ENCODE measurements at regions not wholly inside any gene's neighbourhood (a gene's known extent, or its start where the extent isn't known, plus 50 kb on each side); places are given as distances from the start of the nearest gene placed in this dataset.

DNA sequence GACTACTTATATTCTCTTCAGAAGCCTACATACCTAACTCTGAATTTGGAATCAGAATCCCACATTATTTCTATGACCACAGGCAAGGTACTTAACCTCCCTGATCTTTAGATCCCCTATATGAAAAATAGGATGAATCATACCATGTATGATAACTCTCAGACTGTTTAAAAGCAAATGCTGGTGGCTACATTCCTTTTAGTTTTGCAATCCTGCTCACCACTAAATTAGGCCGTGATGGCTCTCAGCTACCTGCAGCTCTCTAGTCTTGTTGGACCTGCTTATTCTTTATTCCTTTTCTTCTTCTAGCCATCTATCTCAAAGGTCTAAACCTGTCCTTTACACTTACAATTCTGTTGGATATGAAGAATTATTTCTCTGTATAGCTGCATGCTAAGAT is 303.4 kb upstream of the ATP10B start:
- no peak for ATAC-seq
- Mint-ChIP-seq H3K4me1 (no peaks in the 10 kb centered on the region), H3K9me3 (peaks cover 4% of the 10 kb centered on the region), H3K27ac (no peak overlapping the region), H3K36me3 (no peaks in the 10 kb centered on the region), H3K27me3 (no peaks in the 10 kb centered on the region), H3K4me3 (no peak overlapping the region)

DNA sequence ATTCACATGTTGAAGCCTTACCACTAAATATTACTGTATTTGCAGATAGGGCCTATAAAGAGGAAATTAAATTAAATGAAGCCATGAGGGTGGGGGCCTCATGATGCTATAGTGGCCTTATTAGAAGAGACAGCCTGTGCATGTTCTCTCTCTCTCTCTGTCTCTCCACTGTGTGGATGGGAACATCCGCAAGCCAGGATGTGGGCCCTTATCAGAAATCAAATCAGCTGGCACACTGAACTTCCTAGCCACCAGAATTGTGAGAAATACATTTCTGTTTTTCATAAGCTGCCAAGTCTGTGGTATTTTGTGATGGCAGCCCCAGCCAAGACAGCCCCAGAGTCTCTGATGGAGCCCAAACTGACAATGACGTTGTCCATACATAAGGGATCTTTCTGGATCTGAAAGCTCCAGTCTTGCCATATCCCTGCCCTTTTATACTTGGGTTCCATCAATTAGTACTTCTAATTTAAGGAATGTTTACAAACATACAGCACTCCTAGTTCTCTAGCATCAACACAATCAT is 300.5 kb upstream of the ATP10B start:
- no peak overlapping the region for H3K4me3 Mint-ChIP-seq
- no peaks in the 10 kb centered on the region for H3K27me3 Mint-ChIP-seq
- H3K36me3 Mint-ChIP-seq = no peaks in the 10 kb centered on the region
- no peak for ATAC-seq
- H3K27ac Mint-ChIP-seq = no peak overlapping the region
- H3K9me3 Mint-ChIP-seq = peaks cover 4% of the 10 kb centered on the region
- H3K4me1 Mint-ChIP-seq = no peaks in the 10 kb centered on the region

GRCh38 chr5:161150441-161150988 is 298.5 kb upstream of the ATP10B start:
- Mint-ChIP-seq H3K27me3 (no peaks in the 10 kb centered on the region), H3K9me3 (peaks cover 3% of the 10 kb centered on the region), H3K4me3 (no peak overlapping the region), H3K27ac (no peak overlapping the region), H3K4me1 (no peaks in the 10 kb centered on the region), H3K36me3 (no peaks in the 10 kb centered on the region)
- ATAC-seq = no peak

GRCh38 chr5:161149078-161149477 is 297.1 kb upstream of the ATP10B start:
- H3K36me3 Mint-ChIP-seq = no peaks in the 10 kb centered on the region
- ATAC-seq = no peak
- H3K4me1 Mint-ChIP-seq = no peaks in the 10 kb centered on the region

DNA sequence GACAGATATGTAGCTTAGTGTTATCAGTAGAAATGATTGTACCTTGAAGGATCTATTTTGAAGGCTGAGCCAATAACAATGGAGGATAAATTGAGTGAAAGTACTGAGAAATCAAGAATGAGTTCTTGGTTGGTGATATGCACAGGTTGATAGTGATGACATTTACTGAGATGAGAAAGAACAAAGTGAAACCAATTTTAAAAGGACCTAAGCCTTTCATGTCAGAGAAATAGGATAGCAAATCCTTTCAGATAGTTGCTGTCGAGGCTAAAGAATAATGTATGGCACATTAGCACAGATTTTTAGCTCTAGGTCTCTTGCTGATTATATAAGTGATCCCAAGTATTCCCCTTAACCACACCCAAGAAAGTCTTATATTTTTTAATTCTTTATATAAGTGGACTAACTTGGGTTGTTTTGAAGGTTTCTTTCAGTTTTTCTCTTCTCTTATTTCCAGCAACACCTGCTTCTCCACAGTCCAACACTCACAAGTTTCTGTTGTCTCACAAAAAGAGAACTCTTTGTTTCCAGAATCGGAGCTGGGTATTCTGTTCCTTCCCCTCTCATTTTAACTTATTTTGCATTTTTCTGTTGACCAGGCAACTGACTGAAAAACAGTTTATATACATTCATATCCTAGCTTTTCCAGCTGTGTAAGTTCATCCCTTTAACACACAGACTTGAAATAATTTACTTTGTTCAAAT is 286.9 kb upstream of the ATP10B start:
- H3K27ac Mint-ChIP-seq = no peak overlapping the region
- no peaks in the 10 kb centered on the region for H3K36me3 Mint-ChIP-seq
- ATAC-seq = no peak
- no peaks in the 10 kb centered on the region for H3K27me3 Mint-ChIP-seq
- no peaks in the 10 kb centered on the region for H3K4me1 Mint-ChIP-seq
- no peak overlapping the region for H3K4me3 Mint-ChIP-seq
- H3K9me3 Mint-ChIP-seq = peaks cover 4% of the 10 kb centered on the region

More at GRCh38 chr5:161149078-161149477, 297.1 kb upstream of the ATP10B start:
- Mint-ChIP-seq H3K4me3 (no peak overlapping the region), H3K27me3 (no peaks in the 10 kb centered on the region), H3K9me3 (peaks cover 3% of the 10 kb centered on the region), H3K27ac (no peak overlapping the region)

GRCh38 chr5:161134956-161135355 is 282.9 kb upstream of the ATP10B start:
- no peaks in the 10 kb centered on the region for H3K36me3 Mint-ChIP-seq
- no peak overlapping the region for H3K4me3 Mint-ChIP-seq
- no peak for ATAC-seq
- H3K9me3 Mint-ChIP-seq = no peaks in the 10 kb centered on the region
- H3K4me1 Mint-ChIP-seq = no peaks in the 10 kb centered on the region
- no peaks in the 10 kb centered on the region for H3K27me3 Mint-ChIP-seq
- H3K27ac Mint-ChIP-seq = no peak overlapping the region

GRCh38 chr5:161134083-161134482 is 282.1 kb upstream of the ATP10B start:
- no peaks in the 10 kb centered on the region for H3K4me1 Mint-ChIP-seq
- no peak for ATAC-seq
- H3K36me3 Mint-ChIP-seq = no peaks in the 10 kb centered on the region
- H3K9me3 Mint-ChIP-seq = no peaks in the 10 kb centered on the region
- no peak overlapping the region for H3K4me3 Mint-ChIP-seq
- H3K27ac Mint-ChIP-seq = no peak overlapping the region
- no peaks in the 10 kb centered on the region for H3K27me3 Mint-ChIP-seq

DNA sequence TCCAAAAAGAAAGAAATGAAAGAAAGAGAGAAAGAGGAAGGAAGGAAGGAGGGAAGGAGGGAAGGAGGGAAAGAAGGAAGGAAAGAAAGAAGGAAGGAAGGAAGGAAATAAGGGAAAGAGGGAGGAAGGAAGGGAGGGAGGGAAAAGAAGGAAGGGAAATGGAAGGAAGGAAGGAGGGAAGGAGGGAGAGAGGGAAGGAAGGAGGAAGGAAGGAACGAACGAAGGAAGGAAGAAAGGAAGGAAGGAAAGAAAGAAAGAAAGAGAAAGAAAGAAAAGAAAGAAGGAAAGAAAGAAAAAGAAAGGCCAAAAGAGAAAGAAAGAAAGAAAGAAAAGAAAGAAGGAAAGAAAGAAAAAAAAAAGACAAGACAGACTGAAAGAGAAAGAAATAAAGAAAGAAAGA is 263.9 kb upstream of the ATP10B start:
- H3K27ac Mint-ChIP-seq = no peak overlapping the region
- ATAC-seq = no peak
- H3K27me3 Mint-ChIP-seq = no peaks in the 10 kb centered on the region
- no peak overlapping the region for H3K4me3 Mint-ChIP-seq
- peaks cover 4% of the 10 kb centered on the region for H3K9me3 Mint-ChIP-seq
- no peaks in the 10 kb centered on the region for H3K36me3 Mint-ChIP-seq
- no peaks in the 10 kb centered on the region for H3K4me1 Mint-ChIP-seq

DNA sequence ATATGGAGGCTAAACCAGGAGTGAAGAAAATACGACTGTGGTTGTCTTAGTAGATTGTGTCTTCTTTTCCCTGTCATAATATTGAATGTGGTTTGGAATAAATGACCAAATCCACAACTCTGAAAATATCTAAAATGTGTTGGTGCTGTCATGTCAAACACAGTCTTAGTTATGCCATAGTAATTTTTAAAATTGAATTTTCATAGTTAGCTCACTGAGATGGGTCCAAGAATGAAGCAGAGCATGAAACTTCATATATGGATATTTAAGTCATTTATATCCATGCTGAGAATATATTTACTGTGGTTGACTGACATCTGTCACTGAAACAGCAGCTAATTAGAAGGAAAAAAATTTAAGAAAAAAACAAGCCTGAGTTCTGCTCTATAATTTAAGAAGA is 260.4 kb upstream of the ATP10B start:
- no peaks in the 10 kb centered on the region for H3K36me3 Mint-ChIP-seq
- H3K27me3 Mint-ChIP-seq = no peaks in the 10 kb centered on the region
- H3K4me3 Mint-ChIP-seq = no peak overlapping the region
- H3K4me1 Mint-ChIP-seq = no peaks in the 10 kb centered on the region
- H3K9me3 Mint-ChIP-seq = peaks cover 7% of the 10 kb centered on the region
- H3K27ac Mint-ChIP-seq = no peak overlapping the region
- no peak for ATAC-seq

GRCh38 chr5:161105525-161105924 is 253.5 kb upstream of the ATP10B start:
- H3K36me3 Mint-ChIP-seq = no peaks in the 10 kb centered on the region
- no peaks in the 10 kb centered on the region for H3K27me3 Mint-ChIP-seq
- peaks cover 3% of the 10 kb centered on the region for H3K9me3 Mint-ChIP-seq
- no peak overlapping the region for H3K4me3 Mint-ChIP-seq
- no peaks in the 10 kb centered on the region for H3K4me1 Mint-ChIP-seq
- H3K27ac Mint-ChIP-seq = no peak overlapping the region
- ATAC-seq = no peak

DNA sequence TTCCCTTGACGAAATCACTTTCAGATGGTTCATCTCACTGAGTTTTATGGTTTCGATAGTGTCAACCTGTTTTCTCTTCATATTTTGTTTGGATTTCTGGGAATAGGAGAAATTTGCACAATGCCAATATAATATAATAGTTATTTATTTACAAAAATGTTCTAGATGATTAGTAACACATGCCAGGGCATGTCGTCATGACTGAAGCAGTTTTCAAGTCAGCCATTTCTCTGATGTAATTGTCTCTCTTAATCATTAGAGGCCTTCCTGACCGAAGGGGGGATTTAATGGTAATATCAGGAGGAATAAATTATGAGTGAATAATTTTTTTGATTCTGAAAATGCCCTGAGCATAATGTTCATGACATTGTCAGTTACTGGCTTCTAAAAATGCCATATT is 246.5 kb upstream of the ATP10B start:
- no peak for ATAC-seq
- no peaks in the 10 kb centered on the region for H3K27me3 Mint-ChIP-seq
- H3K9me3 Mint-ChIP-seq = no peaks in the 10 kb centered on the region
- no peaks in the 10 kb centered on the region for H3K36me3 Mint-ChIP-seq
- no peak overlapping the region for H3K27ac Mint-ChIP-seq
- no peaks in the 10 kb centered on the region for H3K4me1 Mint-ChIP-seq
- no peak overlapping the region for H3K4me3 Mint-ChIP-seq

DNA sequence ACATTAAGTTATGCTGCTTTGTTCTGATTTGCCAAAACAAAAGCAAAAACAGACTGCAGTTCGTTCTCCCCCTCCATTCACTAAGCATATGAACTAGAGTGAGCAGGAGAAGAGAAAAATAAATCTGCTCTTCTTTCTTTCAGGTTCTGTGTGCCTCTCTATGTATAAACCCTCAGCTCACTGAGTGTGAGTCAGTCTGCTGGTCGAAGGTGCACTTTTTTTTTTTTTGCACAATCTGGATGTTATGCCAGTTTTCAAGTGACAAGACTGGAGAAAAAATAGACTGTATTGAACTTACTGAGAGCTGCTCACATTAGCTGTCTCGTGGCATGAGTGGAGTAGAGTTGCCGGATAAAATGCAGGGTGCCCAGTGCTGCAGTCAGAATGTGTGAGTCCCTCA is 244.6 kb upstream of the ATP10B start:
- Mint-ChIP-seq H3K4me1 (no peaks in the 10 kb centered on the region), H3K27ac (no peak overlapping the region), H3K9me3 (no peaks in the 10 kb centered on the region), H3K27me3 (no peaks in the 10 kb centered on the region), H3K36me3 (no peaks in the 10 kb centered on the region), H3K4me3 (no peak overlapping the region)
- ATAC-seq = no peak

GRCh38 chr5:161095953-161096352 is 243.9 kb upstream of the ATP10B start:
- Mint-ChIP-seq H3K27ac (no peak overlapping the region), H3K27me3 (no peaks in the 10 kb centered on the region), H3K36me3 (no peaks in the 10 kb centered on the region), H3K9me3 (no peaks in the 10 kb centered on the region), H3K4me3 (no peak overlapping the region), H3K4me1 (no peaks in the 10 kb centered on the region)
- ATAC-seq = no peak

GRCh38 chr5:161094411-161094810 is 242.4 kb upstream of the ATP10B start:
- no peak overlapping the region for H3K4me3 Mint-ChIP-seq
- H3K27ac Mint-ChIP-seq = no peak overlapping the region
- no peaks in the 10 kb centered on the region for H3K9me3 Mint-ChIP-seq
- no peaks in the 10 kb centered on the region for H3K4me1 Mint-ChIP-seq
- H3K27me3 Mint-ChIP-seq = no peaks in the 10 kb centered on the region
- H3K36me3 Mint-ChIP-seq = no peaks in the 10 kb centered on the region
- no peak for ATAC-seq

- Mint-ChIP-seq H3K4me3 (no peak overlapping the region), H3K27me3 (no peaks in the 10 kb centered on the region), H3K36me3 (no peaks in the 10 kb centered on the region), H3K9me3 (no peaks in the 10 kb centered on the region), H3K27ac (no peak overlapping the region), H3K4me1 (no peaks in the 10 kb centered on the region)
- ATAC-seq = no peak
Observed at GRCh38 chr5:161093100-161093499, 241.1 kb upstream of the ATP10B start.

DNA sequence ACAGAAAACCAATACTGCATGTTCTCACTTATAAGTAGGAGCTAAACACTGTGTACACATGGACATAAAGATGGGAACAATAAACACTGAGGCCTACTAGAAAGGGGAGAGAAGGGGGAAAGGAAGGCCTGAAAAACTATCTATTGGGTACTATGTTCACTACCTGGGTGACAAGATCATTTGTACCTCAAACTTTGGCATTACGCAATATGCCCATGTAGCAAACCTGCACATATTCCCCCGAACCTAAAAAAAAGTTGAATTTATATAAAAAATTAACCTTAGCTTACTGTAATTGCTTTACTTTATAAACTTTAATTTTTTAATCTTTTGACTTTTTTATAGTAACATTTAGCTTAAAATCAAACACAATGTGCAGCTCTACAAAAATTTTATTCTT is 237.6 kb upstream of the ATP10B start:
- H3K4me3 Mint-ChIP-seq = no peak overlapping the region
- no peak for ATAC-seq
- no peaks in the 10 kb centered on the region for H3K4me1 Mint-ChIP-seq
- no peaks in the 10 kb centered on the region for H3K9me3 Mint-ChIP-seq
- no peaks in the 10 kb centered on the region for H3K36me3 Mint-ChIP-seq
- H3K27me3 Mint-ChIP-seq = no peaks in the 10 kb centered on the region
- H3K27ac Mint-ChIP-seq = no peak overlapping the region

Measured in stimulated activated memory B cell treated with anti-CD40 and anti-IgM and Interleukin-4, amounts not matched to agents 10 μg/mL and 1 μg/mL and 100 μg/mL, for 72 hours (primary cell).